ENCODE measurements at regions not wholly inside any gene's neighbourhood (a gene's known extent, or its start where the extent isn't known, plus 50 kb on each side); places are given as distances from the start of the nearest gene placed in this dataset.

GRCh38 chr9:108599571-108599970, 256.2 kb downstream of the ACTL7B start:
- DNase-seq: no peak

- no peak for DNase-seq
These were observed 264.7 kb downstream of the ACTL7B start for GRCh38 chr9:108591121-108591520.

- DNase-seq: no peak
These were observed 267.5 kb downstream of the ACTL7B start for GRCh38 chr9:108588246-108588645.

DNA sequence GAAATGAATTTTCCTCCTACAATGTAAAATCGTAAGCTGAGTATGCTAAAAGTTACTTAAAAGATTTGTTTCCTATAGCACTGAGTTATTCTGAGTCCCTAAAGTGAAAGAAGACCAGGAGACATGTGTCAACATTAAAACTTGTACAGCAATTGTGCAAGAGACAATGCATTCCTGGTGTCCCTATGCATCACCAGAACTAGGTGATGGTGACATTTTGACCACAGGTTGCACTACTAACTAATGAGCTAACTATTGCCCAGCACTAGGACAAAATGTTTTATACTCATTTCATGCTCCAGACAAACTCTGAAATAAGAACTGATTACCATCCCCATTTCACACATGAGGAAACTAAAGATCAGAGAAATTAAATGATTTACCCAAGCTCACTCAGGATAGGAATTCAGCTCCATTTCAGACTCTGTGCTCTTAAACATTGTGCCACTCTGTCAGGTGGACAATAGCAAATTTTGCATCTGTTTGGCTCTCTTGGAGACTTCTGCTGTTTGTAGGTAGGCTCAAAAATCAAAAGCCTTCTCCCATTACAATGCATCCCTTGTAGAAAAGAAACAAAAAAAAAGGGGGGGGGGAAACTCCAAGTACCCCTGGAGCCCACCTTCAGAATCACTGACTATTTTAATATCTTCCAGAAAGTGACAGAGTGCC, 269.2 kb downstream of the ACTL7B start:
- no peak for DNase-seq

DNA sequence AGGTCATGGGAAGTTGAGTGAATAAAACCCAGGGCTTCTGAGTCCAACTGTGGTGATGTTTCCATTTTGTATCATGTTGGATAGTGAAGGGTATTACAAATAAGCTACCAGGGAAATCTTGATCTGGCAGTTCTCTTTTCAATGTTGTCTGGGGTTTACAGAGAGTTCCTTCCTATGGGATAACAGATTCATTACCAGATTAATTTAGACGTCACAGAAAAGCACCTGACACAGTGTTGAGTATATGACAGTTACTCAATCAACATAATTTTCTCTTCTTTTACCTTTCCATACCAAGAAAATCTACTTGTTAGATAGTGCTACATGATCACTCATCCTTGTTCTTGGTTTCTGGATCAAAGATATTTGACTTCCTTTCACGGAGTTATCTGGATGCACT, 270.9 kb downstream of the ACTL7B start:
- no peak for DNase-seq

DNA sequence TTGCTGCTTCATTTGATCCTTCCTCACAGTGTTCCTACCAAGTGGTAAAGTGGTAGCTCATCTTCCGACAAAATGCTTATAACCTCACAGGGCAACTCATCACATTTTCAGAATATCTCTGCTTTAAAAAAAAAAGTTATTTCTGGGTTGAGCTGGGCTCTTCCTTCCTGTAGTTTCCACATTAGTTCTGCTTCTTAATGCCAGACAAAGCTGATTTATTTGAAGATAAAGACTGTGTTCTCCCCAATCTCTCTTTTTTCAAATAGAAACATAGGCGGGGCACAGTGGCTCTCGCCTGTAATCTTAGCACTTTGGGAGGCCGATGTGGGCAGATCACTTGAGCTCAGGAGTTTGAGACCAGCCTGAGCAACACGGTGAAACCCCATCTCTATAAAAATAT, 273.1 kb downstream of the ACTL7B start:
- no peak for DNase-seq

DNA sequence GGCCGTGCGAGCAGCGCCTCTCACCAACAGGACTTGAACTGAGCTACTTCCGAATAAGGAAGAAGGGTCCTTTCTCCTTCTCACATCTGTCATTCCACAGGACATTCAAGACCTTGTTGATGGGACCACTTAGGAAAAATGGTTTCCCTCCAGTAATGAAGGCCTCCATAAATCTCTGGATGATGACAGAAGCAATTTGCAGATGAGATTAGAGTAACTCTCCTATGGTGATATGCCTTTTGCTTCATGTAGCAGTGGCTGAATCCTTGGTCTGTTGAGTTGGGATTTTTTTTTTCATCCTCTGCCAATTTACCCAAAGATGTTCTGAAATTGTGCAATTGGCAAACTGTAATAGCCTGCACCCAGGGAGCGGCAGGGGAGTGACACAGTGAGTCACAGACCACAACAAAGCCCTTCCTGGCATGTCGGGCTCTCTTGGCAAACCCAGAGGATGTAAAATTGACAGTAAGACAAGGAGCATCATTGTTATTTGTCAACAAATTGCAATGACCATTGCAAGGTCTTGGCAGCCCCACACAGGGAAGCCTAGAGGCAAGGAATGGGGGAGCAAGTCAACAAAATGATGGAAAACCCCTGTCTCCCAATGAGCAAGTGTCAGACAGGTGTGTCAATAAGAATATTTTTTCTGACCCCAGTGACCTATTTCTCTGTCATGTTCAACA, 275.9 kb downstream of the ACTL7B start:
- DNase-seq: no peak

GRCh38 chr9:108575276-108575675, 280.5 kb downstream of the ACTL7B start:
- DNase-seq: no peak

DNA sequence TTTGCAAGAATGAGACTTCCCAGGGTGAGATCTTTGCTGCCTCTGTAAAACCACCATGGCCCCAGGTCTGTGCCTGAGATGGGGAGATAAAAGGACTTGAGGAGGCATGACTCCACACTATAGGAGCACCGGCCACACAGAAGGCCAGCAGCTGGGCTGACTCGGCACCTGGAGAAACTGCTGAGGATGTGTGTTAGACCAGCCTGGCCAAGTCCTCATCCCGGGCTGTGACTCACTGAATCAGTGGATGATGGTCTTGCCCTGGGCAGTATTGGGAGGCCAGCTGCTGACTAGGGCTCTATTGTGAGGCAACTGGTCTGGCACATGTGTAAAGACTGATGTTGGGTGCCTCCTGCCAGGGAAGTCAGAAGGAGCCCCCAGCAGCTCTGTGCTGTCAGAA, 286.2 kb downstream of the ACTL7B start:
- DNase-seq: no peak

DNA sequence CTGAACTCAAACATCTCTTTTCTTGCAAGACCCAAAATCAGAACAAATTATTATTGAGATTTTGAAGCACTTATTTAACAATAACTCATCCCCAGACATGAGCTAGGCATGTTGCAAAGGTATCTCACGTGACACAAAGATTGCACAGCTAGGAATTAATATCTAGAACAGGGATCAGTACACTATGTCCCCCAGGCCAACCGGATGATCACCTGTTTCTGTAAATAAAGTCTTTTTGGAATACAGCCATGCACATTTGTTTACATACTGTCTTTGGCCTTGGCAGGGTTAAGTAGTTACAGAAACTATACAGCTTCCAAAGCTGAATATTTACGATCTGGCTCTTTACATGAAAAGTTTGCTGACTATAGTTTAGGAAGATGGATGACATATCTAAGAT, 287.7 kb downstream of the ACTL7B start:
- DNase-seq: no peak

DNA sequence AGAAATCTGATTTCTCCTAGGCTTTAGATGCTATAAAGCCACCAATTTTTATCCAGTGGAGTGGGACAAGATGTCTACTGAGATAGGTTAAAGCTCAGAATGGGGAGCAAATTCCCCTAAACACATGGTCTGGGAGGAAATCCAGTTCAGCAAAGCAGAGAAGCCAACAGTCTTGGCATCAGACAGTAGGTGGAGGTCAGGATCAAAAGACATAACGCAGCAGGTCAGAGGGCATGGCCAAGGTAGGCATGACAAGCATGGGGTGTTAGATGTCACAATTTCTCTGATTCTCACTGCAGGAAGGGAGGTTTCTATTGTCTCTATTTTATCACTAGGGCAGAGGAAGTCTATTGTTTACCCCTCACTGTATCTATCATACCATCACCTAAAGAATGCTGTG, 288.2 kb downstream of the ACTL7B start:
- no peak for DNase-seq

GRCh38 chr9:108565651-108566378, 290.0 kb downstream of the ACTL7B start:
- peak; percentile 16 for DNase-seq

GRCh38 chr9:108562176-108562575, 293.6 kb downstream of the ACTL7B start:
- DNase-seq: no peak

DNA sequence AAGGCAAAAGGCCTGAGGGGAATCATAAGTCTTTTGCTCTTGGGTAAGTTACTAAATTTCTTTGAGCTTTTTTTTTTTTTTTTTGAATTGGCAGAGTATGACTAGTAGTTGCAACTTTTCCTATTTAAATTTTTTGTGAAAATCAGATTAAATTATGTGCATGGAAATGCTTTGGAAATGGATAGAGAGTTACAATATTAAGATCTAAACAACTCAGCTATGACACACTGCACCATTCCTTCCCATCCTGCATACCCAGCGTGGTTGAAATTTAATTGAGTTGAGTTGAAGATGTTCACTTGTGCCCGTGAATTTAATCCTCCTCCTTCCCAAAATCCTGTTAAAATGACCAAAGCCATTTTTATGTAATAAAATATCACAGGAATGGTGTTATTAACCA, 296.4 kb downstream of the ACTL7B start:
- no peak for DNase-seq

- DNase-seq: no peak
These were observed 301.0 kb downstream of the ACTL7B start for GRCh38 chr9:108554831-108555230.

DNA sequence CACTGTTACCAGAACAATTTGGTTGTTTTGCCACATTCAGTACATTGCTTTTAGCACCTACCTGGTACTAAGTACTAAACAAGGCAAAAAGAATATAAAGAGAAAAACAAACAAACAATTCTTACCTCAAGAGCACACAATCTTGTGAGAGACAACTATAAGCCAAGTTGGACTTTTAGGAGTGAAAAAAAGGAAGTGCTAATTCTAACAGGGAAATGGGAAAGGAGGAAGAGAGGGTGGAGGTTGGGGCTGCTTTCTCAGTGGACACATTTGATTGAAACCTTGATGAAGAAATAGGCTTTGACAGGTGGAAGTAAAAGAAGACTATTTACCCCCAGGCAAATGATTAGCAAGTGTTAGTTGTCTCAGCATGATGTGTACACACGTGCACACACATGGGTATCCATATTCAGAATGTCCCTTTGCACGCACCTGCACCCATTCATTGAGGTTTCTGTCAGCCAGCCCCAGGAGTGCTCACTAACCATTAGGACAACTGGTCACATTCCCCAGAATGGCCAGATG, 302.6 kb downstream of the ACTL7B start:
- no peak for DNase-seq

- DNase-seq: no peak
These were observed 303.2 kb downstream of the ACTL7B start for GRCh38 chr9:108552459-108553040.

DNA sequence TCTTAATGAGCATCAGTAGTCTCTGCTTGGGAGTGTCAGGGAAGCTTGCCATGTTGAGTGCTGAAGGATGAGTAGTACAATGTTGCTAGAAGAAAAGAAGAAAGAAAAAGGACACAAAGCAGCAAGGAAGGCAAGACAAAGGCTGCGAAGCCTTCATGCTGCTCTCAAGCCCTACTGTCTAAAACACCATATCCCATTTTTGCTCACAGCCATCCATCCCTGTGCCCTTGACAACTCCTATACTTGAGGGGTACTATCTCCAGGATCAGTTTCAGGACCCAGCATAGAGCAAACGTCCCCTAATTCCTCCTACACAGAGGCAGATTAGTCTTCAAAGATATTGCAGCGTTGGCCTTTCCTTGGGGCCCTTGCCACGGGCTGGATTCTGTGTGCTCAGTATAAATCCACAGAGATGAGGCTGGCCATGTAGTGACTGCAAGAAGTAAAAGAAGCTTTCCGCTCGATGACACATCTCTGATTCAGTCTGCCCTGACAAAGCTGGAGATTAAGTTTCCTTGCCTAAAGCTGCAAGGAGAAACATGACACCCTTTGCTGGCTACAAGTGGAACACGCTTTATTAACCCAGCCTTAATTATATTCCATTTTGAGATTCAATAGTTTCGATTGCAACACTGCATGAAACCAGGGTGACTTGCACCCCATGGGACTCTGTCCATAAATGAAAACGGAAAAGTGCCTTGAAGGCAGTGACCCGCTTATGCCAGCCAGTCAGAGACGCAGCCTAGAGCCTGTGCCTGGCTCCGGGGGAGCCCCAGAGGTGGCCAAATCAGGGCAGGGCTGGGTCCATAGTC, 304.6 kb downstream of the ACTL7B start:
- DNase-seq: no peak

DNA sequence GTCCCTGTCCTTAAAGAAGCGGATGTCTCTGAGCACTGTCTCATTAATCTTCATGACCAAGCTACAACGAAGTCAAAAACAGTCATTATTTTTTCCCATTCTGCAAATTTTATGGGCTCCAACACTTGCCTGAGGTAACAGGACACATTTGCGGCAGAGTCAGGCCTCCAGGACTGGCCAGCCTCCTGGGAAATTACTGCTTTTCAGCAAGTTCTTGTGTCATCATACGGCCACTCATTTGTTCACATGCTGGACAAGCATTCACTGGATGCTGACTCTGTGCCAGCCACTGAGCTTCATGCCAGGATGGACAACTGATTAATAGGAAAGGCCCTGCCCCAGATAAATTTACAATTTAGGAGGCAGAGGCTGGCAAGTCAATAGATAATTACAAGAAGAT, 305.7 kb downstream of the ACTL7B start:
- DNase-seq: no peak

- no peak for DNase-seq
These were observed 306.6 kb downstream of the ACTL7B start for GRCh38 chr9:108549184-108549583.

DNA sequence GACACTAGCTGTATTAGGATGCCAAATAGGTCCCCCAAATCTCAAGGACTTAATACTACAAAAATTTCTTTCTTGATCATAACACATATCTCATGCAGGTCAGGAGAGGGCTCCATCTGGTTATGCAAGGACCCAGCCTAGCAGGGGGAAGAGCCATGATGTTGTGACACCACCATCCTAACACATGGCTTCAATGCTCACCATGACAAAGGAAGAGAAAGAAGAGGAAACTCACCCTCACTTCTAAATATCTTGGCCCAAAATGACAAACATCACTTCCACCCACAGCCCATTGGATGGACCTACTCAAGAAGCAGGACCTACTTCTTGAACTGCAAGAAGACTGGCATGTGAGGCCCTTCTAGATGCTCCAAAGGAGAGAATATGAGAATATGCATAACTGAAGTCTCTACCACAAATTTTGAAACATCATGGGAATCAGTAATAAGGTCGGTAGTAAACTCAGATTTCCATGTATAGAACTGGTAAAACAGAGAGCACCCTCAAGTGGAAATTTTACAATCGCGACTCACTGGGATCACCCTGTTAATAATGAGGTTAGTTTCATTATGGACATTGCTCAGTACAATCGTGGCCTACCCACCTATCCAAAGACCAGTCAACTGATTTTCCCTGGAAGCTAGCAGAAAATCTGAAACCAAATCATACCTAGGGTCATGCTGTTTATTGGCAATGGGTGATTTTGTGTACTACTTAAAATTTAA, 308.2 kb downstream of the ACTL7B start:
- DNase-seq: no peak

DNA sequence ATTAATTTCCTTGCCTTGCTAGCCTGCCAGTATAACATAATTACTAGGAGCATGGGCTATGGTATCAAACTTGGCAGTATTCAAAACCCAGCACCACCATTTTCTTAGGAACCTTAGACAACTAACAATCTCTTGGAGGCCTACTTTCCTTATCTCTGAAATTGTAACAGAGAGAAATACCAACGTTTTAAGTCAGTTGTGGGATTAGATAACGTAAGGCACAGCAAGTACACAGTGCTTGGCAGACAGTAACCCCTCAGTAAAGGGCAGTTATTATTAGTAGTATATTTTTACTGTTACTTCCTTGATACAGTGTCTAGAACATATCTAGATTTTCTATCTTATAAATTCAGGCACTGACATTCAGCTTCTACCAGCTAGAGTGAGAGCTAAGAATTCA, 309.6 kb downstream of the ACTL7B start:
- no peak for DNase-seq
